ENCODE measurements at regions not wholly inside any gene's neighbourhood (a gene's known extent, or its start where the extent isn't known, plus 50 kb on each side); places are given as distances from the start of the nearest gene placed in this dataset.

GRCh38 chr6:100246206-100246605, 218.5 kb downstream of the SIM1 start:
- no peak for TF ChIP-seq EP300 (IDR thresholded peaks at IDR 0.05)
- TF ChIP-seq CTCF (IDR thresholded peaks at IDR 0.05) = no peak
- no peak for TF ChIP-seq POLR2A (IDR thresholded peaks at IDR 0.05)
- no peak for TF ChIP-seq POLR2AphosphoS5 (IDR thresholded peaks at IDR 0.05)
